HG03460 (cell line): ENCODE measurements at regions not wholly inside any gene's neighbourhood (a gene's known extent, or its start where the extent isn't known, plus 50 kb on each side); places are given as distances from the start of the nearest gene placed in this dataset.
"Not testable (repeated sequence)": the region's sequence is repeated elsewhere in the genome, so short reads cannot be mapped to it uniquely, and the experiment has no call there.

Experiments used
- ATAC-seq: cut with Tn5 transposase; IDR thresholded peaks from one replicate; pipeline ENCODE4 v1.9.1; 2021; ENCODE audit not compliant: unreplicated experiment

DNA sequence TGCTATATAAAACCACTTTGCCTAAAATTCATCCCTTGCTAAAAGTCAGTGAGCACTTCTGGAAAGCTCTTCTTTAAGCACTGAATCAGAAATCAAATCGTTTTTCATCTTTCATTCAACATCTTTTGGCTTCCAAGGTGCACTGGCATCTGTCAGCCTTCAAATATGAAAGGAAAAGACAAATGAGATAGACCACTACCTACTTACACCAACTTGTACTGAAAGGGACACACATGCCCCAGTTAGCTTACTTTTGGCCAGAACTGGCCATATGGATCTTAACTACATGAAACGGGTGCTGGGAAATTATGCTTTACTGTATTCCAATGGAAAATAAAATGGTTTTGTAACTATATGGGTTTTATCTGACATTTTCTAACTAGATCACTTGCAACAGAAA is 332.0 kb upstream of the ARPP21 start:
- ATAC-seq, result no peak

DNA sequence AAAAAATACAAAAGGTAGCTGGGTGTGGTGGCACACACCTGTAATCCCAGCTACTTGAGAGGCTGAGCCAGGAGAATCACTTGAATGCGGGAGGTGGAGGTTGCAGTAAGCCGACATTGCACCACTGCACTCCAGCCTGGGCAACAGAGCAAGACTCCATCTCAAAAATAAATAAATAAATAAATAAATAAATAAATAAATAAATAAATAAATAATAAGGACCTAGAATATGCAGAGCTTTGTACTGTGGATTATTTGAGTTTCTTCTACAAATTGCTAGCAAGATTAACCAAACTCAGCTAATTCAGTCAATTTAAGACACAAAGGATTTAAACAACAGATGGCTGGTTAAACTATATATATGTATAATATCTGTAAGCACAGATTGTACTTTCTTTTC is 322.5 kb upstream of the ARPP21 start:
- not testable (repeated sequence) for ATAC-seq

DNA sequence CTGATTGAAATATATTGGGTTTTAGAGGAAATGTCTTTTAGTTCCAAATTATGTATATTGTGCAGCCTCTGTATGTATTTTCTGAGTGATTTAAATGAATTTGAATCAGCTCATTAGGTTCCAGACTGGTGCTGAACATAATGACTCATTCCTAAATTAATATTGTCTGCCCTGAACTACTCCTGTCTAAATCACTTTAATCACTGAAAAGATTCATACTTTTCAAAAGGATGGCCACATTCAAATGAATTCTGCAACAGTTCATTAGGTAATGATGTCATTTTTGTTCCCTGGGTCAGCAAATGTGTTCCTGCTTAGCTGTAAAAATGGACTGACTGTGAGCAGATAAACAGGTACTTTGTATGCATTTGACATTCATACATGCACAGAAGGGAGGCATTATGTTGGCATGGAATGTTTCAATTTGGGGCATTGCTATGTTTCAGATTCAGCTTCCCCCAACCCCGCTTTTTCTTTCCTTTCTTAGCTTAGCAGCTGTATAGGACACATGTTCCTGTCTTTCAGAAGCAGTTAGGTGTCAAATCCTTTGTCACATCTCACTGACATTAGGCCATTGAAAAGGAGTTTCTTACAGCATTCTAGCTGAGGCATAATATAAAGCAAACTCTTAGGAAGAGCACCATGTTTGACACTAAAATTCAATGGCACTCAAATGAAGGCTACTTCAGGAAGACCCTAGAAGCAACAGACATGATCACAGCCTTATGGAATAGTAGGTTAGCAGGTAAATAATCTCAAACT is 318.5 kb upstream of the ARPP21 start:
- ATAC-seq, result no peak

DNA sequence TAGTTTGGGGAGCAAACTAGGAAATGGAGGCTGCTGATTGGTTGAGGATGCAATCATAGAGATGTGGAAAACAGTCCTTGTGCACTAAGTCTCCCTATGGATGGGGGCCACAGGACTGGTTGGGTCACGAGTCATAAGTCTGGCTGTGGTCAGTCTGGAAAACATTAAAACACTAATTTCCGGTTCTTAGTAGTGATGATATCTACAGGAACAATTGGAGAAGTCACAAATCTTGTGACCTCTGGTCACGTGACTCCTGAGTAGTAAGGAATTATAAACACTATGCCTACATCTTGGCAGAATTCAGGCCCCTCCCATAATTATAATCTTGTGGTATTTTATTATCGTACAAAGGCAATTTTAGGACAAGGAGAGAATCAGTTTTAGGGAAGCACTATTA is 317.3 kb upstream of the ARPP21 start:
- ATAC-seq, result no peak

DNA sequence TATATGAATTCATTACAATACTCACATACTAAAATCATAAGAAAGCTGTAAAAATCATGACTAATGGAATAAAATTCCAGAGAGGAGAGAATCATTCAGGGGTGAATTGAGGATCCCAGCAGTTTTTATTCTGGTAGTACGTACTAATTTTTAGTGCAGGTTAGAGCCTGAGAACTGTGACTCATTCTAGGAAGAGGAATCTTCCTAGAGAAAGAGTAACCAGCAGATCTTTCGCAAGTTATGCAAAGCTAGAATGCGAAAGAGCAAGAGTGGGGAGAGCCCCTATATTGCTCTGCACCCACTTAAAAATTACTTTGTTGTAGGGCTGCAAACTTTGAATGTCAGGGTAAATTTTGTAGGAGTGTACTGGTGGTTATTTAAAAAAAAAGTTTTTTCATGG is 303.6 kb upstream of the ARPP21 start:
- ATAC-seq, result no peak

DNA sequence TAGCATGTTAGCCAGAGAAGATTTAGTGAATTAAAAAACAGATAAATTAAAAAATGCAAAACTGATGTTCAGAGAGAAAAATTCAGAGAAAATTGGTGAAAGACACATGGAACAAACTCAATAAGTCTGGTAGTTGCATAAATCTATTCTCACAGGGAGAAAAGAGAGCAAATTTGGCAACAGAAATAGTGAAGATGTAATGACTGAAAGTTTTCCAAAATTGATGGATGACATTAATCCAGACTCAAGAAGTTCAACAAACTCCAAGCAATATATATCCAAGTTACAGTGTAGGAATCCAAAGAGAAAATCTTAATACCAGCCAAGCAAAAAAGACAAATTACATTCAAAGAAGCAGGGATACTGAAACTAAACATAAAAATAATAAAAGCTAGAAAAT is 302.7 kb upstream of the ARPP21 start:
- no peak for ATAC-seq

DNA sequence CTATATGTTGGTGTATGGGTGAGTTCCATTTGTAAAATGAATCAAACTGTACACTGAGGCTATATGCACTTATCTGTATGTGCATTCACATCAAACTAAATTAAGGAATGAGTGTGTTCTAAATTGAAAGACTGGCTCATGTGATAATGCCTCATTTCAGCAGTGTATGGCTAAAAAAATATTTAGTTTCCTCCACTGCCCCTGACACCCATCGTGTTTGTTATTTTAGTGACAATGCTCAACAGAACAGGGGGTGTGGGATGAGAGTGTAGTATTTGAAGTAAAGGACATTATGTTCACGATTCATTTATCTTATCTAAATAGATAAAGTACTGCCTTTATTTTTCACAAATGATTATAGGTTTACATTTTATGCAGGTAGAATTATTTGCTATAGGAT is 301.1 kb upstream of the ARPP21 start:
- no peak for ATAC-seq

DNA sequence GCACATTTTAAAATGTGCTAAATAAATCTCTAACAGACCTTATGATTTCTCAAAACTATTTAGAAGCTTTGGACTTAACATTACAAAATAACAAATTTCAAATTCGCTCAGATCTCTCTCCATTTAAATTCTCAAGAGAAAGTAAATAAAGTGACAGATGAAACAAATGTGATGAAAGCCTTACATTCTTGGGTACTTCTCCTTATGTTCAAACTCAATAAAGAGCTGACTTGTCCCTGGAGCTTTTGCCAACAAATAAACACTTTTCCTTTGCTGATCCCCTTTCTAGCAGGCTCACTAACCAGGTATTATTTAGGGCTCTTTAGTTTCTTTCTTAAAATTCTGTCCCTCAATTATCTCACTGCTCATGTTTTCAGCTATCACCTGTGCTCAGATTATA is 259.1 kb upstream of the ARPP21 start:
- ATAC-seq, result no peak

DNA sequence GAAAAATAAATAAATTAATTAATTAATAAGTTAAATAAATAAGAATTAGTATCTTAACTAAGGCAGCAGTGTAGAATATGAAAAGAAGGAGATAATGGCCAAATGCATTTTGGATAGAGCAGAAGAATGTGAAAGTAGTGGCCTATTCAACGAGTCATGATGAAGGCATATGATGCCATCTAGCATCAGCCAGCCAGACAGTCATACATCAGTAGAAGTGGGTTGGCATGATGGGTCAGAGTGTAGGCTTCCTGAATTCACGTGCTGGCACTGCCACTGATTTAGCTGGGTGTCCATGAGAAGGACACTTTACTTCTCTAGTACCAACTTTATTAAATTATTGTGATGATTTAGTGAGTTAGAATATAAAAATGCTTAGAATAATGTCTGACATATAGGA is 256.1 kb upstream of the ARPP21 start:
- no peak for ATAC-seq

DNA sequence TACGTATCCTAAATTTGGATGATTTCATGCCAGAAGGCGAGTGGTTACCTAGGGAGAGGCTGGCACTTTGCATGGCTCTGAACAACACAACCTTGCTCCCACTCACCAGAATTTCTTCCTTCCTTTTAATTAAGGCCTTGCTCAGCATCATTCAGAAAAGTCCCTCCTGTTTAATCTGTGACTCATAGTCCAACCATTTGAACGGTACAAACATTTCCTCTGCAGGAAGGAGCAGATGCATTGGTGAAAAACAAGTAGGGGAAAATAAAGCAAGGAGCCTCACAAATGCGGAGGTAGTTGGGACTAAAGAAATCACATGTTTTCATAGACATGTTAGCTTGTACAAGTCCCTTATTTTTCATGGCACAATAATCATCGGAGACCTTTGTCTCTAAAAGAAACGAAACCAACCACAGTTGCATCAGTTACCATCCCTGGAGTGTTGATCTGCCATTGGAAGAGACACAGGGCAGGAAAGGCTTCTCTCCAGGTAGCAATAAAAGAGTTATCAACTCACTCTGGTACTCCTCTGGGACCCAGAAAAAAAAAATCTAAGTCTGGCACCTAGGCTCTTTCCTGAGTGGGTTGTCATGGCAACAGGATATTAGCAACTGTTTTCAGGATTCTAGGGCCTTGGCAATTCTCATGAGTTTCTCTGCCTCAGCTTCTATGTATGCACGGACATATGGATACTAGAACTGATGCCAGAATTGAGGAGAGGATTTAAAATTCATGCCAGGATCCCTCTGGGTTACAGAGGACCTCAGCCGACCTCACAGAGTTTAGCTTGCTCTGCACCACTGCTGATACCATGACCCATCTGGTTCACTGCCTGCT is 255.4 kb upstream of the ARPP21 start:
- no peak for ATAC-seq

DNA sequence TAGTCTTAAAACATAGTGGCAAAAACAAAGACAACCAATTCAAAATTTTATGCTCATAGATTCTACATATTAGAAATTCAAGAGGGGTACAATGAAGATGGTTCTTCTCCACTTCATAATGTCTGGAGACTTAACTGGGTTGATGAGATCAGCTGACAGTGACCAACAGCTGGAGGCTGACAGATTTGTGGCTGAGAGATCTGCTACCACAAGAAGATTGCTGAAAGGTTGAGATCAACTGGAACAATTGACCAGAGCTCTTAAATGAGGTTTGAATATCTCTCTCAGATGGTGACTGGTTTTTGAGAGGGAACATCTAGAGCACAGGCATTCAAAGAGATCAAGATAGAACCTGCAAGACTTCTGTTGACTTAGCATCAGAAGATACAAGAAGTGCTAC is 254.1 kb upstream of the ARPP21 start:
- ATAC-seq, result no peak

DNA sequence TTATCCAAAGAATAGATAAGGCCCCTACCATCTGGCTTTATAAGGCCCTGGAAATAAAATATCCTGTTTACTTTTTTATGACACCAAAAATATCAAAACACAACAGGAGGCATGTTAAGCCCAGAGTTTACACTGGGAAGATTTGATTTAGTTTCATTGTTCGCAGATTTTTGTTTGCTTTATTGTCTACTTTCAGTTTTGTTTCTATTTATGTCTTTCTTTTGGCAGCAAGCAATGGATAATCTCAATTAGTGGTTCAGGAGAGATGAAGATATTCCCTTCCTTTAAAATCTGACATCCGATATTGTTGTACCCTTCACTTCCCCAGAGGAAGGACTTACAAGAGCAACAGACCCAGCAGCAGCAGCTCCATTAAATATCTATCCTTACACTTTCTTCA is 249.4 kb upstream of the ARPP21 start:
- ATAC-seq, result no peak

DNA sequence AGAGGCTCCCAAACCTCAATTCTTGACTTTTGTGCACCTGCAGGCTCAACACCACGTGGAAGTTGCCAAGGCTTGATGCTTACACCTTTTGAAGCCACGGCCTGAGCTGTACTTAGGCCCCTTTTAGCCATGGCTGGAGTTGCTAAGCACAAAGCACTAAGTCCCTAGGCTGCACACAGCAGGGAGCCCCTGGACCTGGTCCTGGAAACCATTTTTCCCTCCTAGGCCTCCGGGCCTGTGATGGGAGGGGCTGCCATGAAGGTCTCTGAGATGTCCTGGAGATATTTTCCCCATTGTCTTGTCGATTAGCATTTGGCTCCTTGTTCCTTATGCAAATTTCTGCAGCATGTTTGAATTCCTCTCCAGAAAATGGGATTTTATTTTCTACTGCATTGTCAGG is 247.1 kb upstream of the ARPP21 start:
- ATAC-seq, result no peak

DNA sequence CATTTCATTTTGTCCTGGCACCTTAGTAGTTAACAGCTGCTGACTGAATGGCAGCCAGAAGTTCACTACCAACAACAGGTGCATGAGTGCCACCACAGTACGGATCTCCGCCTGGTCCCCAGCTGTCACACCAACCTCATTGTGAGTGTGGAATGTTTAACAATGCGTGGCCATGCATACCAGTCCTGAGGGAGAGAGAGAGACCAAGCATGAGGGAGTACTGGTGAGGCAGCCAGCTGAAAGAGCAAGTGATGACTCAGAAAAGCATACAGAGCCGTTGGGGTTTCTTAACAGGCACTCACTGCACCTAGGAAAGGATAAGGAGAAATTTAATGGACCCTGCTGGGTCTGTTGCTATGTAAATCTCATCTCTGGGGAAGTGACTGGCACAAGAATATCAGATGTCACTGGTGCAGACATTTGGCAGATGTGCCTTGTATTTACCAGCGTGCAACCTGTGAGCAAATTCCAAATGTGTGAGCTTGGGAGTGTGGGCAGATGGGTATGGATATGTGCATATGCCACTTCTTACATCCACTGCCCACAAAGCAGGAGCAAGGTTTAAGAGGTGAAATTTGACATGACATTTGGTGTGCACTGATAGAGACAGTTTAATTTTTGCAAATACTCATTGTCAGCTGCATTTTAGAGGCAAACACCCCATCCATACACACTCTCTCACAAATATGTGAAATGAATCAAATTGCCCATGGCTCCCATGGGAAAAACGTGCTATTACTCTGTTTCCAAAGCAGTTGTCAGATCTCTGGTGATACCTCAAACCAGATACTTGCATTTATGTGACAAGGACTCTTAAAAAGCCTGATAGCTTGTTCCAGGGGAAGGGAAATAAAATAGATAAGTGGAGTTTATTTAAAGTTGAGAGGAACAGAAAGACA is 245.2 kb upstream of the ARPP21 start:
- no peak for ATAC-seq

DNA sequence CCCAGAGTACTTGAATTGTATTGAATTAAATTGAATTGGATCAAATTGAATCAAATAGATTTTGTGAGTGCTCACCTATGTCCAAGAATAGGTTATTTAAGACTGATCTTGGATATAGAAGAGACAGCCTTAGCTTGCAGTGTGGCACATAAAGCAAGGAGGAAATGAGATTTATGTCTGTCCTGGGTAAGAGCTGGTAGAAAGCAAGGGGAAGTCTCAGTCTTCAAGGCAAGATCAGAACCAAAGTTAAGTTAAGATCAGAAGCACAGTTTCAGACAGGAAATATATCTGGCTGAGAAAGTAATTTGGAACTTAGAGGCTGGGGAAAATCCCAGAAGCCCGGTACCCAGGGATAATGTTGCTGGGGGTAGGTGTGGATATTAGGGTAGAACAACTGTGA is 244.4 kb upstream of the ARPP21 start:
- ATAC-seq, result no peak

DNA sequence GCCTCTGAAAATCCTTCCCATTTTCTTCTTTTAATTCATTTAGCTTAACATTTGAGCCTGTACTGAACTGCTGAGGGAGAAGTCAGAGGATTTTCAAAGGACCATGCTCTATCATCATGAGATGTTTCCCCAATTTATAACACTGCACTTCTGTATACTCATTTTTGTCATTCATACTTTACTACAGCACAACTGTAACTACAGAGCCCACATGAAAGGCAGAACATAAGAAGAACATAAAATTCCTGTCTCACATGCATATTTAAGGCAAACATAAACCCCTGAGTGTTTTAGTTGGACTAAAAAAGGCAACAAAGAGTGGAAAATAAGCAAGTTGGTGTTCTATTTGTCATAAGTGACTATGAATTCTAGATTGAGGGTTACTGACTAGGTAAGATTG is 237.7 kb upstream of the ARPP21 start:
- ATAC-seq, result no peak

DNA sequence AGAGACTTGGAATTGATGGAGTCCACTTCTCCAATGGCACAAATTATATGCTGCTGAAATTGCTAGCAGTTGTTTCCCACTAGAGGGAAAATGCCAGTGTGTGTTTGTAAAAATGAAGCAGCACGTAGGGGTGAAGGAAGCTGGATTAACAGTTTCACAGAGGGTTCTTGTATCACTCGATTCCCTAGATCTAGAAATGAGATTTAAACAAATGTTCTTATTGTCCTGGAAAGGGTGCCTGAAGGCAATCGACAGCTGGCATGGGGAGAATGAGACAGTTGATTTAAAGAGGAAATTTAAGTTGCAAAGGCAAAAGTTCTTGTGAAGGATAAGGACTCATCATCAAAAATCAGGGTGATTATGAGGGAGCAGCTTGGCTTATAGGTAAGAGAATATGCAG is 234.8 kb upstream of the ARPP21 start:
- no peak for ATAC-seq

DNA sequence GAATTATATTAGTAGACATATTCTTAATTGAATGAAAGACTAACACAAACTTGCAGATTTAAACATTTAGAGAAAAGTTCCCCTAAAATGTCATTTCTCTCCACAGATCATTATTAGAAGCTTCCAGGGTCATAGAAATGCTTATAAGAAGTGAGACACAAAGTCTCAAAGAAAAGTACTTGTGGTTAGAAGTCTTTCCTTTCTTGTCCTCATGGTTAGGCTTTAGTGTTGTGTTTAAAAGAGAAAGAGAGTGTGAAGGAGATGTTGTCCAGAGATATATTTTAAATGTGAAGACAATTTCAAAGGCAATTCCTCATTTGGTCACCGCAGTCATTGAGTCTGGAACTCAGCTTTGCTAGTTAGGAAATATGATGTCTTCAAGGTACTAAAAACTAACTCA is 230.4 kb upstream of the ARPP21 start:
- ATAC-seq, result no peak

DNA sequence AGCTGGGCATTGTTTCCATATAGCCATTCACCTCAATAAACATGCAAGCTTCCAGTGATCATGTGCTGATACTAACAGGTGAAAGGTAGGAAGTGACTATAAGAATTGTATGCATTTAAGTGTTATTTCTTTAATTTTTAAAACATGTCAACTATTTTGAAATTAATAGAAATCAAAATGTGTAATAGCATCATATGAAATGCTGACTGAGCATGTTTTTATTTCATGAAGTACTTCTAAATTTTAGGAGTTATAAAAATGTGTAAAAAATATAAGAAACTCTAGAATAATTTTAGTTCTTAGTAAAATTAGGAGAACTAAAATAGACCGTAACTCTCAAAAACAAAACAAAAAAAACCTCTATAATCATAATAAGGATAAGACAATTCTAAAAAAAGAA is 229.3 kb upstream of the ARPP21 start:
- no peak for ATAC-seq

DNA sequence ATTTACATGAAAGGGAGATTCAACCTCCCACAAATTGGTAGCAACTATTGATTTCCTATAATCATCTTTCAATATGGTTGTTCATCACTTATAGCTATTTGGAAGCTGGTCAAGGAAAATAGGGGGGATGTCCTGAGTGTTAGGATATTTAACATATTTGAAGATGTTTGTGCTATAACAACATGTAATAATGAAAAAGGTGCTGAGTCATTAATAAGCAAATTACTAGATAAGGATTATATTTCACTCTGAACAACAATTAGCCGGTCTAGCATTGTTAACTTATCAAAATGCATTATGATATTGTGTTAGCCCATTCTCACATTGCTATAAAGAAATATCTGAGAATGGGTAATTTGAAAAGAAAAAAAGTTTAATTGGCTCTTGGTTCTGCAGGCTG is 225.8 kb upstream of the ARPP21 start:
- no peak for ATAC-seq

DNA sequence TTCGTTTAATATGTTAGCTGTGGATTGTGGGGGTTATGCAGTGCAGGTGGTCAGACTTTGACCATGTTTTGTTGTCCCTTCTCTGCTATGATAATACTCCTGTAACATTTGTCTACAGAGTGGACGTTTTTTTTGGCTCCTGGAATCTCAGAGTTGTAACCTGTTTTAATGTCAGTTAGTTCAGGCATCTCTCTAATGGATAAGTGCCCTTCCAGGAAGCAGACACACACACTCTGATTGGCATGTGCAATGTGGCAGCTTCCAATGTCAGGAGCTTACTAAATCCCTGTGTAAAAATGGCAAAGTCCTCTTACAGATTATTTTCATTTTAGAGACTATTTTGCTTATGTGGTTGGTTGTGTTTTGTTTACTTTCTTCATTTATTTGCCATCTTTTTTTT is 222.2 kb upstream of the ARPP21 start:
- no peak for ATAC-seq

DNA sequence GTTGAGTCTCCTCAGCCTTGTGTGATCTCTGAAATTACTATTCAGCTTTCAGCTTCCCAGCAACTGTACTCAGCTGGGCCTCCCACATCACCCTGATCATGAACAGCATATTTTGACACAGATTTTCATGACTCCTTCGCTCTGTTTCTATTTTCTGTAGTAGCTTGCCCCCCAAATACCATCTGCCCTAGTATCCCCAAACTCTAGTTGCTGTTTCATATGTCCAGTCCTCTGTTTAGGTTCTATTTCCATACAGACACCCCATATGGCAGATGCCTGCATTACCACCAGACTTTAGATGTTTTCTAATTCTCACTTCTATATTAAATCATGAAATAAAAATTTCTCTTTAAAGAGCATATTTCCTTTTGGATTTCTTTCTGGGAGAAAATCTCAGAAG is 217.2 kb upstream of the ARPP21 start:
- no peak for ATAC-seq
